HG03571 (cell line): ENCODE measurements at regions not wholly inside any gene's neighbourhood (a gene's known extent, or its start where the extent isn't known, plus 50 kb on each side); places are given as distances from the start of the nearest gene placed in this dataset.
"Not testable (repeated sequence)": the region's sequence is repeated elsewhere in the genome, so short reads cannot be mapped to it uniquely, and the experiment has no call there.

Experiments used
- ATAC-seq: cut with Tn5 transposase; IDR thresholded peaks from one replicate; pipeline ENCODE4 v1.9.1; 2021; ENCODE audit not compliant: unreplicated experiment

- ATAC-seq, result no peak
Measured at GRCh38 chr10:81405399-81405798, 469.6 kb upstream of the NRG3 start.

GRCh38 chr10:81414038-81414437, 461.0 kb upstream of the NRG3 start:
- ATAC-seq, result no peak

GRCh38 chr10:81426722-81427121, 448.3 kb upstream of the NRG3 start:
- no peak for ATAC-seq

- no peak for ATAC-seq
Measured at GRCh38 chr10:81428456-81429134, 446.4 kb upstream of the NRG3 start.

GRCh38 chr10:81439445-81439844, 435.5 kb upstream of the NRG3 start:
- no peak for ATAC-seq

GRCh38 chr10:81441624-81442023, 433.4 kb upstream of the NRG3 start:
- not testable (repeated sequence) for ATAC-seq

GRCh38 chr10:81444242-81444929, 430.6 kb upstream of the NRG3 start:
- ATAC-seq, result no peak

GRCh38 chr10:81450651-81451050, 424.3 kb upstream of the NRG3 start:
- no peak for ATAC-seq

- ATAC-seq, result no peak
Measured at GRCh38 chr10:81472927-81473470, 402.0 kb upstream of the NRG3 start.

- ATAC-seq, result no peak
Measured at GRCh38 chr10:81473755-81474154, 401.2 kb upstream of the NRG3 start.

GRCh38 chr10:81479316-81479715, 395.7 kb upstream of the NRG3 start:
- no peak for ATAC-seq

- no peak for ATAC-seq
Measured at GRCh38 chr10:81496626-81497025, 378.4 kb upstream of the NRG3 start.

- no peak for ATAC-seq
Measured at GRCh38 chr10:81498011-81498551, 376.9 kb upstream of the NRG3 start.

GRCh38 chr10:81502677-81503359, 372.2 kb upstream of the NRG3 start:
- ATAC-seq, result no peak

GRCh38 chr10:81505777-81506176, 369.2 kb upstream of the NRG3 start:
- not testable (repeated sequence) for ATAC-seq

- ATAC-seq, result no peak
Measured at GRCh38 chr10:81514811-81515210, 360.2 kb upstream of the NRG3 start.

- no peak for ATAC-seq
Measured at GRCh38 chr10:81520688-81521087, 354.3 kb upstream of the NRG3 start.

- no peak for ATAC-seq
Measured at GRCh38 chr10:81524467-81524866, 350.5 kb upstream of the NRG3 start.

GRCh38 chr10:81532403-81532802, 342.6 kb upstream of the NRG3 start:
- no peak for ATAC-seq

GRCh38 chr10:81534991-81535390, 340.0 kb upstream of the NRG3 start:
- ATAC-seq, result no peak

GRCh38 chr10:81541517-81541916, 333.5 kb upstream of the NRG3 start:
- ATAC-seq, result no peak

- ATAC-seq, result no peak
Measured at GRCh38 chr10:81546243-81546642, 328.8 kb upstream of the NRG3 start.
